ENCODE measurements at regions not wholly inside any gene's neighbourhood (a gene's known extent, or its start where the extent isn't known, plus 50 kb on each side); places are given as distances from the start of the nearest gene placed in this dataset.

DNA sequence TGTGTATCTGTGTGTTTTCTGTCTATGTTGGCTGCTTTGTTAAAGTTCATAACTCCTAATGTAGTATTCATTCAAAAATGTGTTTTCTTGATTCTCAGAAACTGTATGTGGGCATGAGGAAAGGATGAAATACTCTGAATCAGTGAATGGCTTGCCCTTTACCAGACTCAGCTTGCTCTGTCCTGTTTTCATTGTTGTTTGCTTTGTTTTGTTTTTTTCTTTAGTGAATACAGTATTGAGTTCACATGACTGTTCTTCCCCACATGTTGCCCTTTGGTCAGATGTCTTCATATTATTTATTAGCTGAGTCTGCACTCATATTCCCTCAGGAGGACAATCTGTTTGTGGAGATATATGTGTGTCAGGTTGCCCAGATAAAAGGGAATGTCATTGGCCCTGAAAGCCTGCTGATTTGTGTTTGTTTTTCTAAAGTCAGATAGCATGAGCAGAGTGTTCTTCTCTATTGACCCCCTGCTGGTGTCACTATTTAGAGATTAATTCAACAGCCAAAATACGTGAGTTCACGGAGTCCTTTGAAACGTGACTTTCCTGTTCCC is 1184.4 kb downstream of the RPA4 start:
- in situ Hi-C loops (cut with MboI; ENCODE audit: low sequenced_read_pairs): no loop called here

More for the DNA sequence above, 1184.4 kb downstream of the RPA4 start:
- CTCF ChIA-PET: no interaction called here
- Histone ChIP-seq H3K9me1 (ENCODE audit: insufficient read depth, low read length) (no peaks in the 10 kb centered on the region), H3K4me2 (ENCODE audit: low read depth, low read length) (no peak overlapping the region), H3K14ac (replicated peaks; ENCODE audit: low read depth, low read length) (no peak overlapping the region), H3K36me3 (ENCODE audit: control insufficient read depth, insufficient read depth, low read length) (no peaks in the 10 kb centered on the region), H3K9ac (ENCODE audit: low read depth, low read length) (no peak overlapping the region), H4K5ac (ENCODE audit: low read depth, low read length) (no peak overlapping the region), H2BK20ac (ENCODE audit: low read depth, low read length) (no peak overlapping the region), H3K18ac (ENCODE audit: low read depth, low read length) (no peak overlapping the region), H2BK15ac (ENCODE audit: low read depth, low read length) (no peak overlapping the region), H3K4me1 (ENCODE audit: control insufficient read depth, insufficient read depth, low read length) (no peaks in the 10 kb centered on the region), H4K8ac (ENCODE audit: low read depth in 2 of 2, low read length in 2 of 2) (no peak overlapping the region), H3K27ac (ENCODE audit: insufficient read depth, low read length) (no peak overlapping the region), H2AK5ac (ENCODE audit: low read depth, low read length) (no peak overlapping the region), H2AFZ (replicated peaks; ENCODE audit: low read length, poor library complexity) (no peak overlapping the region), H3K4ac (ENCODE audit: low read depth, low read length) (no peak overlapping the region), H4K91ac (ENCODE audit: insufficient read depth, low read depth, low read length) (no peak overlapping the region), H3K79me1 (ENCODE audit: low read depth in 1 of 2, low read length in 2 of 2) (no peaks in the 10 kb centered on the region), H2BK5ac (ENCODE audit: low read depth, low read length, poor library complexity, severe bottlenecking) (no peak overlapping the region), H2AK9ac (replicated peaks; ENCODE audit: low read depth, low read length, poor library complexity) (no peak overlapping the region), H3K4me3 (ENCODE audit: insufficient read depth, low read depth, low read length) (no peak overlapping the region), H3K27me3 (ENCODE audit: control insufficient read depth, insufficient read depth, low read length) (no peaks in the 10 kb centered on the region), H3K23ac (ENCODE audit: low read depth, low read length) (no peak overlapping the region), H2BK120ac (ENCODE audit: low read depth, low read length) (no peak overlapping the region), H3K56ac (ENCODE audit: extremely low read depth, insufficient read depth, low read length) (no peak overlapping the region), H4K20me1 (ENCODE audit: insufficient read depth, low read length) (no peaks in the 10 kb centered on the region), H3K9me3 (ENCODE audit: control insufficient read depth, insufficient read depth, low read length) (no peaks in the 10 kb centered on the region)
- no TSS peak for BruUV-seq (replicated peaks)
- DNase-seq (no peak), ATAC-seq (ENCODE audit: low read depth) (no peak)
- POLR2A ChIA-PET (ENCODE audit: unreplicated experiment): no interaction called here
- WGBS, 2 experiments (ENCODE audit: extremely low coverage in 2 of 2, insufficient read length in 1 of 2): no CpG with 5 or more reads among the region's 3 CpGs
- dilution Hi-C loops (cut with HindIII; ENCODE audit: low sequenced_read_pairs, unreplicated experiment): no loop called here
- intact Hi-C loops (cut with micrococcal nuclease): no loop called here
- TF ChIP-seq MAFK (IDR thresholded peaks at IDR 0.05; ENCODE audit: low read depth, low read length): no peak
- no peak for TF ChIP-seq POLR2A (IDR thresholded peaks at IDR 0.05; ENCODE audit: low read depth, low read length)
- no peak for TF ChIP-seq RCOR1 (IDR thresholded peaks at IDR 0.05; ENCODE audit: insufficient replicate concordance, low read length)
- TF ChIP-seq FOS (IDR thresholded peaks at IDR 0.05; ENCODE audit: low read depth, low read length): no peak
- TF ChIP-seq, protein P1, sequence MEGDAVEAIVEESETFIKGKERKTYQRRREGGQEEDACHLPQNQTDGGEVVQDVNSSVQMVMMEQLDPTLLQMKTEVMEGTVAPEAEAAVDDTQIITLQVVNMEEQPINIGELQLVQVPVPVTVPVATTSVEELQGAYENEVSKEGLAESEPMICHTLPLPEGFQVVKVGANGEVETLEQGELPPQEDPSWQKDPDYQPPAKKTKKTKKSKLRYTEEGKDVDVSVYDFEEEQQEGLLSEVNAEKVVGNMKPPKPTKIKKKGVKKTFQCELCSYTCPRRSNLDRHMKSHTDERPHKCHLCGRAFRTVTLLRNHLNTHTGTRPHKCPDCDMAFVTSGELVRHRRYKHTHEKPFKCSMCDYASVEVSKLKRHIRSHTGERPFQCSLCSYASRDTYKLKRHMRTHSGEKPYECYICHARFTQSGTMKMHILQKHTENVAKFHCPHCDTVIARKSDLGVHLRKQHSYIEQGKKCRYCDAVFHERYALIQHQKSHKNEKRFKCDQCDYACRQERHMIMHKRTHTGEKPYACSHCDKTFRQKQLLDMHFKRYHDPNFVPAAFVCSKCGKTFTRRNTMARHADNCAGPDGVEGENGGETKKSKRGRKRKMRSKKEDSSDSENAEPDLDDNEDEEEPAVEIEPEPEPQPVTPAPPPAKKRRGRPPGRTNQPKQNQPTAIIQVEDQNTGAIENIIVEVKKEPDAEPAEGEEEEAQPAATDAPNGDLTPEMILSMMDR (conservative IDR thresholded peaks at IDR 0.05; ENCODE audit: low read depth, low read length): no peak
- TF ChIP-seq SMC3 (IDR thresholded peaks at IDR 0.05; ENCODE audit: low read depth, low read length): no peak
- TF ChIP-seq CEBPB (IDR thresholded peaks at IDR 0.05; ENCODE audit: low read depth, low read length): no peak
